CD4-positive, alpha-beta T cell treated with Interleukin-4 for 4 hours (primary cell): ENCODE measurements at regions not wholly inside any gene's neighbourhood (a gene's known extent, or its start where the extent isn't known, plus 50 kb on each side); places are given as distances from the start of the nearest gene placed in this dataset.

Experiments used
- DNase-seq: peaks from one replicate; pipeline ENCODE4 v3.0.0-alpha.2; 2020

DNA sequence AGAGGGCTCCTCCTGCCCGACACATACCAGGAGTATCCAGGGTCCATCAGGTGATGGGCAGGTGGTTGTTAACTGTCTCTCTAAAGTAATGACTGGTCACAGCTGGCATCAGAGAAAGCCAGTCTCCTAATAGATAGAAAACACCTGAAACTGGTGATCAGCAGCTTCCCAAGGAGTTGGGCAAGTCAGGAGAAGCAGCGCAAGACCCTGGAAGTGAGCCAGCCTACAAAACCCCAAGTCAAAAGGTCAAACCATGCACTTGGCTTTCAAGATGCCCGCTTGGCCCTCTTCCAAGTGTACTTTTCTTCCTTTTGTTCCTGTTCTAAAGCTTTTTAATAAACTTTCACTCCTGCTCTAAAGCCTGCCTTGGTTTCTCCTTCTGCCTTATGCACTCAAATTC, 815.2 kb downstream of the DCDC2C start:
- DNase-seq, result no peak

DNA sequence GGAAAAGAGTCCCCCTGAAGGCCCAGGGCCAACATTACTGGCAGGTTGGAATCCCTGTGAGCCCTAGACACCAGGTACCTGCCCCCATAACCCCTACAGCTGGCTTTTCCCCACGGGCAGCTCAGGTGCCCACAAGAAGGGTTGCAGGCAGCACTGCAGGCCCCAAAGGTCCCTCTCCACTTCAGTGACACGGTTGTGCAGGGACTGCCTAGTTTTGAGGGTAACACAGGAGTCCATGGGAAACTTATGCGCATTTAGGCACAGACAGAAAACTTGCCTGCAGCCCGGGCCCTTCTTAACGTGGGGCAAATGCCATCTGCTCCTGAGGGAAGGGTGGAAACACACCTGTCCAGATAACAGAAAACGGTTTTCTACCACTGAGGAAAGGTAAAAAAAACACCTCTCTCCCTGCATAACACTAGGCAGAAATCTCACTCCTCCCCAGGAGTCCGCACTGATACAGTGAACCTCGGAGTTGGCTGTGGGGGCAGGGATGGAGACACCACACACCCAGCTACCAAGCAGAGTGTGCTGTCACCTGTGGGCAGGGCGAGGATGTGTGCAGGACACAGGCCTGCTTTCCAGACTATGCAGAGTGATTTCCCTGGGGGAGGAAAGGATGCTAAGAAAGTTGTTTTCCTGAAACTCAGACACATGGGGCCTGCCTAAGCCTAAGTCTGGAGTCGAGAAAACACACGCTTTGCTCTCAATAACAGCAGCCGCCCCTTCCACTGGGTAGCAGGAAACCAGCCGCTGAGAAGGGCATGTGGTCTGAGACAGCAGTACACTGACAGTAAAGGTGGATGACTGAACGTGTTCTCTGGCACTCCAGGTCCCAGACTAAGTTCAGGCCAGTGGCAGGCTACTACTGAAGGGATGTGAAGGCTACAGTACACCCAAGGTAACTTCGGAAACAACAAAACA, 819.4 kb downstream of the DCDC2C start:
- no peak for DNase-seq

DNA sequence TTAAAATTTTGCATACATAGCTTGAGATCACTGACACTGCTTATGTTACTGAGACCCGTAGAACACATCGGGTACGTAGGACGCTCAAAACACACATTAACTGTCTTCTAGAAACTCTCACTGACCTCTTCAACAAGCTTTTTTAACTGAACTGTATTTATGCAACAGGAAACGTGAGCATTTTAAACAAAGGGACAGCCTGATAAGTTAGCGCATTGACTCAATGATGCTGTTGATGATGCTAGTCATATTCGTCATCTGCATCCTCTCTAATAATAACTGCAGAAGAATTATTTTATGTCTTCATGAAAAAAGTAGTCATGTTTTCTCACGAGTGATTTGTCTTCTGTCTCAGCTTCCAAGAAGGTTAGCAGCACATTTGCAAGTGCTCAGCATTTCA, 824.0 kb downstream of the DCDC2C start:
- no peak for DNase-seq

DNA sequence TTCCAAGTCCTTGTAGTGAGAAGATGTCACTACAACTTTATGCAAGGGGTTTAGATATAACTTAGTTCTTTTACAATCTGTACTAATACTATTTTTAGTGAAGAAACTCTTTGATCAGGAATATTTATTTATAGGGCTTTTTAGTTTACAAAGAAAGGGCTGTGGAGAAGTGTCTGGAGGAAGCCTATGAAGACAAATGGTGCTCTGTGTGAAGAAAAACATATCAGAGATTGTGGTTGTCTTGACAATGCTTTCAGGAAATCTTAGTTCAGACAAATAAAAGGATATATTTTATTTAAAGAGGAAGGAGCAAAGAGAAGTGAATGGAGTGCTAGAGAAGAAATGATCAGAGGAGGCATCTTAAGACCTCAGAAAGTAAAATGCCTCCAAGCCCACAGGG, 824.9 kb downstream of the DCDC2C start:
- DNase-seq, result no peak

DNA sequence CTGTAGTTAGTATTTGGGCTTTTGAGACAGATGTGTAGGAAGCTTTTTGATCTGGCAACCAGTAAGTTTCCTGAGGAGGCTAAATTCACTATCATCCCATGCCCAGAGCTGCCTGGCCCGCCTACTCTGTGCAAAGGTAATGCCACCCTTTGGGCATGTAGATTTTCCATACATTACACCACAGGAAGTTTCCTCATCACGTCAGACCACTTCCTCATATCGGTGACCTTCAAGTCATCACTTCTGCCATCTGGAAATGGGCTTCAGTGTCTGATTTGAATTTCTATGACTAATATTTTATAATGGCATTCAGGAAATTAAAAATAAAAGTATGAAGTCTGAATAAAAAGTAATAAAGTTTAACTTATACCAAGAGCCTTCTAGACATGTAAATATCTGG, 825.4 kb downstream of the DCDC2C start:
- DNase-seq, result no peak

DNA sequence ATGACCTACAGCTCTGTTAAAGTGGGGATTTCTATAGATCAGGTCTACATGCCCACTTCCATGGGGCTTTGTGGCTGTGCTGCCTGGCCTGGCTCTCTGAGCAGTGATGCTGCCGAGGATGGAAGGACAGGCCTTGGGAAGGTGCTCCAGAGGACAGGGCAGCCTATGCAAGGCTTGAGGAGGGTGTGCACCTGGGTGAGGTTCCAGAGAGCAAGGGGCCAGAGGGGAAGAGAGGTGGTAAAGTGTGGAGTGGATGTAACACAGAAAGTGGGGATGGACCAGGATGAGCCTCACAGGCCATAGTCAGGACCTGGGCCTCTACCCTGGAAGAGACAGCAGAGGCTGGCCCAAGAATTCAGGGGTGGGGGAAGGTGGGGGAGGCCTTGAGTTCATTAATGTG, 826.4 kb downstream of the DCDC2C start:
- DNase-seq, result no peak

DNA sequence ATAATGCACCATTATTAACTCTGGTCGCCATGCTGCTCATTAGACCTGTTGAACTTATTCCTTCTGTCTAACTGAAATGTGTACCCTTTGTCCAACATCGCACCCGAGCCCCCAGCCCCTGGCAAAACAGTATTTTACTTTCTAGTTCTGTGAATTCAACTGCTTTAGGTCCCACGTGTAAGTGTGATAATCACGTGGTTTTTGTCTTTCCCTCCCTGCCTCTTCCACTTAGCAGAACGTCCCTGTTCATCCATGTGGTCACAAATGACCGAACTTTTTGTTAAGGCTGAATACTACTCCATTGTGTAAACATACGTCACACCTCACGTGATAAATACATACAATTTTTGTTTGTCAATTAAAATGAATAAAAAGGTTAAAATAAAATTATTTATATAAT, 826.9 kb downstream of the DCDC2C start:
- DNase-seq, result no peak

DNA sequence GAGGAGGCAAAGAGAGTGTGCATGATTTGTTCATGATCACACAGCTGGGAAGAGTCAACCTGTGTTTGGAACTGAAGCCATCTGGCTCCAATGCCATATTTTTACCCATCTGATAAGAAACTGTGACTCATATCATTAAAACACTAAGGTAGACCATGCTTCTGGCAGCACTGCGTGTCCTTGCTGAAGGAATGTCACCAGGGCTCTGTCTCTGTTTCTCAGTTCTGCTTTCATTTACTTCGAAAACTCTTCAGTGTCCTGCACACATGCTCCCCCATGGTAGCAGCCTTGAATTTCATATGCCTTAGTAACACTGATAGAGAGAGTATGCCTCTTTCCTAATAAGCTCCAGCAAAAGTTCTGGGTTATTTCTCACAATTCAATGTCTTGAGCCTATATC, 830.4 kb downstream of the DCDC2C start:
- DNase-seq, result no peak

DNA sequence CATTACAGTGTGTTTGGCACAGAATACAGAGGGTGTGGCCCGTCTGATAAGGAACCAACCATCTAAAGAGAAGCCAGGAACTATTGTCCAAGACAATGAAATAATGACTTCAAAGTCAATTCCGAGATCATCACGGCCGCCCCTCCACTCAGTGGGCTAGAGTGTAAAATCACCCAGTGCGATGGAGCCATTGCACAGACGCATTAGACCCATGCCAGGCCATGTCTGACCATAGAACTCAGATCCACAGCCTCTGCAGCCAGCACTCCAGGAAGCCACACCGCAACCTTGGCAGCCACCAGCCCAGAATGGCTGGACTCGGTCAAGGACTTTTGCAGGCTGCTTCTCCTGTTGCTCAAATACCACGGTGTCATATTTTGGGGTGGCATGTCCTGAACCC, 835.7 kb downstream of the DCDC2C start:
- DNase-seq, result no peak

DNA sequence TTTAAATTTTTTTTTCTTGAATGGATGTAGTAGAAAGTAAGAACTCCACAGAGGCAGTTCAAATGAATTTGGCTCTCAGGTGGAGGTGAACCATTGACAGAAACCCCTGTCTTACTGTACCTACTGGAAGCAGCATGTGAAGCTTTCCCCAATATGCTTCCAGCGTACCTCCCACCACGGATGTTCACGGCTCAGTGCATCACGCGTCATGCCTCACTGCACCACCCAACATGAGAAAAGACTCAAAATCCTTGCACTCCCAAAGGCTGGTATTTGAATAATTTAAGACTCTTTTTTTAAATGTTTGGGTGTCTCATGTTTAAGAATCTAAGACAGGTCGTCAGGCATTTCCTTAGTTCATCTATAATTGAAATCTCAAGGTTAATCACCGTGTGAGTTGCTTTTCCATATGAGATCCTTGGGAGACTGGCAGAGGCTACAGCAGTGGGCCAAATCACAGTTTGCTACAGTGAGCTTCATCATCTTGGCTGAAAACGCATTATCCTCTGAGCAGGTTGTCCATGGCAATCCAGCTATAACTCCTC, 846.4 kb downstream of the DCDC2C start:
- DNase-seq, result no peak

DNA sequence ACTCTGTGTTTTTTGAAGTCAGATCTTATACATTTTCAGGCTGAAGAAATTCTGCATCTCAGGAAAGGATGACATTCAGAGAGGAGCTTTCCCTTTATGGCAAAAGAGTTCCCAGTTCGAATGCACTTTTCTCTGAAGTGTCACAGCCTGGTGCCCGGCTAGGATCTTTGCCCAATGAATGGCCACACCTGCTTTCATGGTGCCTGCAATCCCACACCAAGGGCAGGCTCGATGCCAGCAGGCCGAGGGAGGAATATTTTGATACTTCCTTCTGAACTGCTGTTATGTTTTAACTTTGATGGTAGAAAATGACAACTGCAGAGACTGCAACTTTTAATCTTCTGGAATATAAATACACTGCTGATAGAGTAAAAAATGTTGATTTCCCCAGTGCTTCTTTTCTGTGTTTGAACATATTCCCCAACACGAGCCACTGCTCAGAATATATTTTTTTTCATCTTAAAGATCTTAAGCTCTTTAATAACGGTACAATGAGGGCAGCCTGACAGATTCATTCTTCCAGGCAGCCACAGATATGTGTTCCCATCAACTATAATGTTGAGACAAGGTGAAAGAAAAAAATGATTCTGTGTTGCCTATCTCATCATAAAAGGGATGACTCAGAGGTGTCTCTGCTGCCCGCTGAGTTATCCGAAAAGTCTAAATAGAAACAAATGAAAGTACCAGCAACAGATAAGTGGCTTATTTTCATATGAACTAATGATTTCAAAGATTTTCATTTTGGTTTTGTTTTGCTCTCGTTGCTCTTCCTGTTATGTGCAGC, 848.5 kb downstream of the DCDC2C start:
- no peak for DNase-seq

DNA sequence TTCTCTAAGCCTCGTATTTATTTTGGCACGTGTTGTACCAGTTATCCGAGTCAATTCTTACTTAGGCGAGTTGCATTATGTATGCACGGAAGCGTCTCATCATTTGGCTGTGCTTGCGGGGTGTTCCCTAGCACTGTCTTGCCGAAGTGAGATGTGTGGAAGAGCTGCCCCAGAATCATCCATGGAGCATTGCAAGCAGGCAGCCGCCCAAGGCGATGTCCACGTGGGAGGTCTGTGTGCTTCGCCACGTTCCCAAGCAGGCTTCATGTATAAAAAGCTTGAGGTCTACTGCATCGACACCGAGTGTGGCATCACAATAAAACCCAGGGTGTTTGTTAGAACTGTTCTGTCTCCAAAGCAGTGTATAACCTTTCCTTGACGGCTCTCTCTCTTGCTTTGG, 849.9 kb downstream of the DCDC2C start:
- DNase-seq, result no peak

DNA sequence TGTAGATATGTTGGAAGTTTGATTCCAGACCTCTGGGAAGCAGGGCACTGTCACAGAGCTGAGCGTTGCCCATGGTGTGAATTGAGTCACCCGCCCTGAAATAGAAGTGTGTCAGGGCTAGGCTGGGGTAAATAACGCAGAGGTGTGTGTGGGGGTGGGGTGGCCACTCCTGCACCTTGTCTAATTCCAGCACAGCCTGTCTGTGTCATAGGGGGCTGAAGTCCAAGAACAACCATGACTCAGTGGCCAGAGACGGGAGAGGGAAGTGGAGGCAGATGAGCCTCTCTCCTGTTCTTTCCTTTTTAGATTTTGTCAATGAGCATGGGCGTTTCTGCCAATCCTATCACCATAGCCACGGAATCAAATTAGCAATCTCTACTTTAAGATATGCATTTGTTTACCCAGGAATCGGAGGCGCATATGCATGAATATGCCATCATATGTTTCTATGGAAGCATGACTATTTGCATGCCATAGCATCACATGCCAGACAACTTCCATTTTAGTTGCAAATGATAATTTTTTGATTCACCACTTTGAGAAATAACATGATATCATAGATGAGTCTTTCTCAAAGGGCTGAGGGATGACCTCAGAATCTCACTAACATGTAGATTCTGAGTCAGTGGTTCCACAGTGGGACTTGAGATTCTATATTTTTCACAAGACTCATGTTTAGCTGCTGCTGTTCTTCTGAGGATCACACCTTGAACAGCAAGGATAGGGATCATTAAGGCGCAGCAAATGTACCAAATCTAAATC, 852.9 kb downstream of the DCDC2C start:
- DNase-seq, result no peak

DNA sequence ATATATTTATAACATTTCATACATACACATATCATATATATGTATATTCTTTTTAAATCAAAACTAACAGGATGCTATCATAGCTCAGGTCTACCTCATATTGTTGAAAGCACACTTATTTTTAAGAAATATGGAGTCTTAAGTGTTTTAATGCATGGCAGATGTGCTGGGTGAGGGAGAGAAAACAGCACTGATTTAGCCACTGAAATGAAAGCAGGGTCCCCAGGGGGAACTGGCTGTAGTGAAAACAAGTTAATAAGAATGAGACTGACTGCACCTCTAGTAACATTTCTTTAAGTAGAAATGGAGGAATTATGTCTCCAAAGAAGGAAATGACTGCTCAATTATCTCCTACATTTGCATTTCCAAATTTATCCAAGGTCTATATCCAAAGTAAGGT, 857.8 kb downstream of the DCDC2C start:
- no peak for DNase-seq

DNA sequence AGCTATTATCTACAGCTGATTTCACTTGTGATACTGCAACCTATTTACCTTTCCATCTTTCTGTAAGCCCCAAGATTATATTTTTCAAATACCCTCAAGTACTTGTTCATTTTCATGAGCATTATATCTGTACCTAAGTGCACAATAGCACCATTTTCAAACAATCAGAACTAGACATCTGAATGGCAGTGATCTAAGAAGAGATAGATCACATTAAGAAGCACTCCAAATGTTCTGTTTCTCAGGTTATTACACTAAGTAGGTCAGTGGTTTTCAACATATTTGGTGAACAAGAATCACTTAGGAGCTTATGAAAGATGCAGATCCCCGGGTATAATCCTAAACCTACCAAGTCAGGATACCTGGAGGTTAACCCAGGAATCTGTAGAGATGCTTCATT, 872.7 kb downstream of the DCDC2C start:
- no peak for DNase-seq

DNA sequence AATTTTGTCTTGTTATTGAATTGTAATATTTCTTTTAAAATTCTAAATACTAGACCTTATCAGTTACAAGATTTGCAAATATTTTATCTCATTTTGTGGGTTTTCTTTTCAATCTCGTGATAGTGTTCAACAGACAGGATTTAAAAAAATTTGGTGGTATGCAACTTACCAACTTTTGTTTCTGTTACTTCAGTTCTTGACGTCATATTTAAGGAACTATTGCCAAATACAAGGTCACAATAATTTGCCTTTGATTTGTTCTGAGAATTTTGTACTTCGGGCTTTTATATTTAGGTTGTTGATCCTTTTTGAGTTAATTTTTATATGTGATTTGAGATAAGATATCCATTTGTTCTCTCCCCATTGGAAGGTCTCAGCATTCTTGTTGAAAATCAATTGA, 876.6 kb downstream of the DCDC2C start:
- DNase-seq, result no peak

DNA sequence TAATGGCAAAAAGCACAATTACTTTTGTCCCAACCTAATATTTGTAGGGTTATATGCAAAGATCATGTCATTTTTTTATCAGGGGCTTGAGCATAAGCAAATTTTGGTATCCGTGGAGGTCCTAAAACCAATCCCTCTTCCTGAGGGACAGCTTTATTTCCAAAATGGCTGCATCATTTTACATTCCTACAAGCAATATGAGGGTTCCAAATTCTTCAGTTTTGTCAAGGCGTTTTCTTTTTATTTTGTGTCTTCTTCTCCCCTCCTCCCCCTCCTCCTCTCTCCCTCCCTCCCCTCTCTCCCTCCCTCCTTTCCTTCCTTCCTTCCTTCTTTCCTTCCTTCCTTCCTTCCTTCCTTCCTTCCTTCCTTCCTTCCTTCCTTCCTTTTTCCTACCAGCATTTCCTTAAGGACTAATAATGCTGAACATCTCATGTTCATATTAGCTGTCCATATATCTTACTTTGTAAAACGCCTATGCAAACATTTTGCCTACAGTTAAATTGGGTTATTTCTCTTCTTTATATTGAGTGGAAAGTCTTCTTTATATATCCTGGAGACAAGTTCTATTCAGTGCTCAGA, 881.8 kb downstream of the DCDC2C start:
- no peak for DNase-seq

DNA sequence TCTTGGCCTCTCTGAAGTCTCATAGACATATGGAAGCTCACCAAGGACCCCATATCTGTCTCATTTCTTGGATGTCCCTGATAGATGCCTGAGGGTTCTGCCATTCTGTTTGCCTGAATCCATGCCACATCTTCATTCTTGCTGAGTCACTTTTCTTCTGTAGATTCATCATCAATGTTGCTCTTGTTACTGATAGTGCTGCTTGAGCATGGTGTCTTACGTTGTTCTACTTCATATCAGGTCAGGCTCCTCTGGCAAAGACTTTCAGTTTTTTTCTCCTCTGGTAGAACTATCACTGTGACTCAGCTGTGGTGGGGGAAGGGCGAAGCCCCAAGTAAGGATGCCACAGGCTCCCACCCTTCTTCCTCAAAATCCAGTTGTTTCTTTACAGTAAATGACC, 885.2 kb downstream of the DCDC2C start:
- DNase-seq, result no peak

DNA sequence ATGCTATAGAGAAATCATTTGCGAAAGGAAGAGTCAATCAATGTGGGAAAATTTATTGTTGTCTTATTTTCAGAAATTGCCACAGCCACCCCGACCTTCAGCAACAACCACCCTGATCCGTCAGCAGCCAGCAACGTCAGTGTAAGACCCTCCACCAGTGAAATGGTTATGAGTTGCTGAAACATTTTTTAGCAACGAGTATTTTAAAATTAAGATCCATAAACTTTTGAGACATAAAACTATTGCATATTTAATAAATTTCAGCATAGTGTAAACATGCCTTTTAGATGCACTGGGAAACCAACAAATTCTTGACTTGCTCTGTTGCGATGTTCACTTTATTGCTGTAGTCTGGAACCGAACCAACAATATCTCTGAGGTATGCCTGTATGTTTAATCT, 887.9 kb downstream of the DCDC2C start:
- DNase-seq, result no peak

DNA sequence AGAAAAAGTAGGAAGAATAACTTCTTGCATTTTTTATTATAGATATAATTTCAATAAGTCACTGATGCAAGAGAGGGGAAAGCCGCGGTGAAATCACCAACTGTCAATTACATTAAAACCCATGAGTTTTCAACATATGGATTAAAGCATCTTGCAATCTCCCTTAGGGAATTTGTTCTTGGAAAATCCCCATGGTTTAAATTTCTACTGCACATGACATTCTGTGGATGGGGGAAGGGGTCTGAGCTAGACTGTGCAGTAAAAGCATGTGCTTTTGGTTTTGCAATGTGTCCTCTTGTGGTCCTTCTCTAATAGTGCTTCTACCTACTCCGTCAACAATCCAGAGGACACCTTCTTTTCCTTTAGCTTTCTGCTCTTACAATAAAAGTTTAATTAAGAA, 894.0 kb downstream of the DCDC2C start:
- DNase-seq, result no peak

DNA sequence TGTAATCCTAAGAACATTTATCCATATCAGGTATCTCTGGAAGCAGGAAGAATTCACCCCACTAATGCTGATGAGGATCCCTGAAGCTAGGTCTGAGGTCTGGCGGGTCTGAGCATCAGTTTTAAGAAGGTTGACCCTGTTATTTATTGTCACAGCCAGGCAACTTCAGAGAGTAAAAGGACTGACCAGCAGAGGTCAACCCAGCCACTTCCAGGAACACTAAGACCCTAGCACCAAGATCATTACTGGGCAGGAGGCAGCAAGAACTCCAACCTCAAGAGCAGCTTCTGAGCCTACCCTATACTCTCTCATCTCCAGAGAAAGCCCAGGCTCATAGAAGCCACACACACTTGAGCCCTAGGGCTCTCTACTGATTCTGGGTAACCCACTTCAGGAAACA, 901.4 kb downstream of the DCDC2C start:
- no peak for DNase-seq

DNA sequence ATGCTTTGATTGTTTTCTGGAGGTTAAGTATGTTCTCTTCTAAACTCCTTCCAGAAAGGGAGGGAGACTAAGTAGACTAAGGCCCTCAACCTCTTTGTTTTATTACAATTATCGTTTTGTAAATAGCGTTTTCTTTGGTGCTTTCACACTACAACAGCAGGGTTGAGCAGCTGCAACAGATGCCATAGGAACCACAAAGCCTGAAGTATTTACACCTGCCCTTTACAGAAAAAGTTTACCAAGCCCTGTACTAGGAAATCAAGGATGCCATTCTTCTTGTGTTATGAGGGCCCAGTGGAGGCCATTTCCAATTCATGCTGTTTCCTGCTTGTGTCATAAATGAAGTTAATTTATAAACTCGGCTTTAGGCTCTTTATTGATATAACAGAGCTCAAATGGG, 914.8 kb downstream of the DCDC2C start:
- DNase-seq, result no peak
